NK-92 (cell line): ENCODE measurements at regions not wholly inside any gene's neighbourhood (a gene's known extent, or its start where the extent isn't known, plus 50 kb on each side); places are given as distances from the start of the nearest gene placed in this dataset.
"Not testable (repeated sequence)": the region's sequence is repeated elsewhere in the genome, so short reads cannot be mapped to it uniquely, and the experiment has no call there.

Experiments
- DNase-seq: peaks from one replicate; lab custom pipeline; 2025; ENCODE audit not compliant: unreplicated experiment; lab: John Stamatoyannopoulos, UW

DNA sequence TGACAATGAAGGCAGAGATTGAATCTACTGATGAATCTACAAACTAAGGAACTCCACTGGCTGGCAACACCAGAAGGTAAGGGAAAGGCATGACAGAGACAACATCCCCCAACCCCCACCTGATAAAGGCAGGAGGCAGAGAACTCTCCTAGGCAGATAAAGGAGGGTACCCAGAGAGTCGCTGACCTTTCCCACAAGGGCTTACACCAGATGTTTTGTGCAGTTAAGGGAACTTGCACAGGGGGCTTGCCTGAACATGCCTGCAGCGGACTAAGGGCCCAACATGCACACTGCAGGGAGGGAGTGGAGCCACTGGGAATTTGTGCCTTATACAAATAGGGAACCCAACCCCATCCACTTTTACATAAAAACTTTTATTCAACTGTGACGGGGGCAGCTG lies 1996.9 kb upstream of the RAG2 start:
- no peak for DNase-seq

DNA sequence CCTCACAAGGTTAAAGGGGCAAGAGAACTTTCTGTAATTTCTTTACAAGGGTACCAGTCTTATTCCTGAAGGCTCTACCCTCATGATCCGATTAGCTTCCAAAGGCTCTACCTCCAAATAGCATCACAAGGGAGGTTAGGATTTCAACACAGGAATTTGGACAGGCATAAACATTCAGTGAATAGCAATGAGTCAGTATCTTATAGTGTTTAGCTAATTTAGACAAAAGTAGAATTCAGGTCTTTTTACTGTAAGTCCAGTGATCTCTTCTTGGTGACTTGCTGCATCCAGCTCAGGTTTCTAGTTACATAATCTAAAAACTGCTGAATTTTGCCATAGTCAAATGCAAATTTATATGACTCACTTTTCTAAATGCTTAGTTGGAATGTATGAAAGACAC lies 1995.6 kb upstream of the RAG2 start:
- DNase-seq = no peak

GRCh38 chr11:38582756-38583155 lies 1984.7 kb upstream of the RAG2 start:
- no peak for DNase-seq

GRCh38 chr11:38582151-38582550 lies 1984.1 kb upstream of the RAG2 start:
- DNase-seq = no peak

DNA sequence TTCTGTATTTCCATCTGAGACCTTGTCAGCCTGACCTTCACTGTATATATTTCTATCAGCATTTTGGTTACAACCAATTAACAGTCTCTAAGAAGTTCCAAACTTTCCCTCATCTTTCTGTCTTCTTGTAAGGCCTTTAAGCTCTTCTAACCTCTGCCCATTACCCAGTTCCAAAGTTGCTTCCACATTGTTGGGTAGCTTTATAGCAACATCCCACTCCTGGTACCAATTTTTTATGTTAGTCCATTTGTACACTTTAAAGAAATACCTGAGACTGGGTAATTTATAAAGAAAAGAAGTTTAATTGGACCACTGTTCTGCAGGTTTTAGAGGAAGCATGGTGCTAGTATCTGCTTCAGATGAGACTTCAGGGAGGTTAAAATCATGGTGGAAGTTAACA lies 1979.7 kb upstream of the RAG2 start:
- no peak for DNase-seq

DNA sequence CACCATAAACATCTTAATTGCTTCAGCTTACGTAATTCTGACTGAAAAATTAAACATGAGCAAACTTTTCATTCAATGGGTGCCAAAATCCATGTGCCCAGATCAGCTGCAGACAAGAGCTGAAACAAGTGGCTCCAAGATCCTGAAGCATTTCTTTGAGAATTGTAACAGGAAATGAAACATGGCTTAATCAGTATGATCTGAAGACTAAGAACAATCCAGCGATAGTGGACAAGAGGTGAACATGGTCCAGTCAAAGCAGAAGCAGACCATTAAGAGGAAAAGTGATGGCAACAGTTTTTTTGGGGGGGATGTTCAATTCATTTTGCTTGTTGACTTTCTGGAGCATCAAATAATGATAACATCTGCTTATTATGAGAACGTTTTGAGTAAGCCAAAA lies 1964.5 kb upstream of the RAG2 start:
- DNase-seq = no peak

- no peak for DNase-seq
Observed at GRCh38 chr11:38553148-38553547, 1955.1 kb upstream of the RAG2 start.

GRCh38 chr11:38547462-38547861 lies 1949.4 kb upstream of the RAG2 start:
- DNase-seq = no peak

DNA sequence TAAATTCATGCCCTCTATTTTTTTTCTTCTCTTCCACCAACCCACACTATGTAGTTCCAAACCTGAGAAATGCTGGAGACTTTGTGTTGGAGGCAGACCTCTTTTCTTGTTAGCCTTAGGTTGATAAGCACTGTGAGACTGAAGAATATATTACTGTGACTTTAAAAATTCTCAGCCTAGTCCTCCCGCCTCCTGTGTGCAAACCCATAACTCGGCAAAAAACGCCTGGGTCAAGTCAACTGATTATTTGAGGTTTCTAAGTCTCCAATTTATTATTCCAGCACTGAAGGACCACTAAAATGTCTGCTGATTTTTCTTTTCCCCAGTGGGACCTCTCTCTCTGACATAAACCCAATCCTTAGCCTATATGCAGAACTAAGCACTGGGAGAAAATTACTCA lies 1946.0 kb upstream of the RAG2 start:
- DNase-seq = no peak

GRCh38 chr11:38543311-38543710 lies 1945.3 kb upstream of the RAG2 start:
- DNase-seq = no peak

DNA sequence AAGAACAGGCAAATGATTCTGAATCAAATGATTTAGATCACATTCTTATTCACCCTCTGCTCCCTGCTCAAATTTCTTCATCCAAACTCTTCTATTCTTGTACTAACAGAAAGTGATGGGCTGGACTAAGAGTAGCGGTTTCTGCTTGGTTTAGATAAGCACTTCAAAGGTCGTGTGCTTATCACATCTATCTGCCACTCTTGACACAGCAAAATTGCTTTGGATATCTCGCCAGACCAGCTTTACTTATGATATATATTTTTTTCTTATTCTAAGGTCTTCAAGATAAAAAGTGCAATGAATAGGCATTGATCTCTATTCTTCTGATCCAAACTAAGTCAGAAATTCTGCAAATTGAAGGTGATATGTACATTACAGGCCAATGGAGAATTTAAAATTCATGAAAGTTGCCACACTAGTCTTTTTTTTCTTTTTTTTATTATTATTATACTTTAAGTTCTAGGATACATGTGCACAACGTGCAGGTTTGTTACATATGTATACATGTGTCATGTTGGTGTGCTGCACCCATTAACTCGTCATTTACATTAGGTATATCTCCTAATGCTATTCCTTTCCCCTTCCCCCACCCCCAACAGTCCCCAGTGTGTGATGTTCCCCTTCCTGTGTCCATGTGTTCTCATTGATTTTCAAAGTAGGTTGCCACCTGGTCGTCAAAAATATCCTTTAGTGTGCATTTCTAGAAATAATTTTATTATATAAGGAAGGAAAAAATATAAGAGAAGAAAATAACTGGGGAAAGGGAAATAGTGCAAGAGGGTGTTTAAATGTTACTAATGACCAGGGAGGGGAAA lies 1941.0 kb upstream of the RAG2 start:
- DNase-seq = no peak

DNA sequence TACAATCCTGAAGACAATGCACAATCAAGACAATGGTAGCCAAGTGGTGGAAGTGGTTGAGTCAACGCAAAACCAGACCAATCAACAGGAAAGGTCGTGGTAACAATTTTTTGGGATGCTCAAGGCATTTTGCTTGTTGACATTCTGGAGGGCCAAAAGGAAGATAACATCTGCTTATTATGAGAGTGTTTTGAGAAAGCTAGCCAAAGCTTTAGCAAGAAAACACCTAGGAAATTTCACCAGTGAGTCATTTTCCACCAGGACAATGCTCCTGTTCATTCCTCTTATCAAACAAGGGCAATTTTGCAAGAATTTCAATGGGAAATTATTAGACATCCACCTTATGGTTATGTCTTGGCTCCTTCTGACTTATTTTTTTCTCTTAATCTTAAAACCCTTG lies 1932.2 kb upstream of the RAG2 start:
- no peak for DNase-seq

- DNase-seq = no peak
Observed at GRCh38 chr11:38524945-38525344, 1926.9 kb upstream of the RAG2 start.

- DNase-seq = no peak
Observed at GRCh38 chr11:38517991-38518390, 1920.0 kb upstream of the RAG2 start.

- DNase-seq = not testable (repeated sequence)
Observed at GRCh38 chr11:38512830-38513229, 1914.8 kb upstream of the RAG2 start.

DNA sequence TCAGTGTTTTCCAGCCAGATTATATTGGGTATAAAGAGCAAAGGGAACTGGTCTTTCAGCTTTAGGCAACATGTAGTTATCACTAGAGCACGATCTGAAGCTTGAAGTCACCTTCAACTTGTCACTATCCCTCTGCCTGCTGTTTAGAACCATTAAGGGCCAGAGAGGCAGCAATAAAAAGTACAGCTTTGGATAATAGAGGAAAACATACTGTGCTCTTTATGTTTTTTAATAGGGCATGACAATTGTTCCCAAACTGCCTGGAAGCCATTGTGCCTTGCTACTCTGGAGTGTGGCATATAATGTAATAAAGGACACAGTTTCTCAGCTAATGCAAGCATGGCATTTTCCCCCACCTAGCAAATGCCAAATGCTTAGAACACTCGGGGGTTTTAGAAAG lies 1912.0 kb upstream of the RAG2 start:
- DNase-seq = no peak

DNA sequence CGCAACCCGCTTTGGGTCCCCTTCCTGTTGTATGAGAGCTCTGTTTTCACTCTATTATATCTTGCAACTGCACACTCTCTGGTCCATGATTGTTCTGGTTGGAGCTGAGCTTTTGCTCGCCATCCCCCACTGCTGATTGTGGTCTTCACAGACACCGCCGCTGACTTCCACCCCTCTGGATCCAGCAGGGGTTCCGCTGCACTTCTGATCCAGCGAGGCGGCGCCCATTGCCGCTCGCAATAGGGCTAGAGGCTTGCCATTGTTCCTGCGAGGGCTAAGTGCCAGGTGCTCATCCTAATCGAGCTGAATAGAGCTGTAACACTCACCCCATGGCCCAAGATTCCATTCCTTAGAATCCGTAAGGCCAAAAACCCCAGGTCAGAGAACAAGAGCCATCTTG lies 1905.8 kb upstream of the RAG2 start:
- no peak for DNase-seq

- DNase-seq = no peak
Observed at GRCh38 chr11:38498721-38499120, 1900.7 kb upstream of the RAG2 start.

- DNase-seq = no peak
Observed at GRCh38 chr11:38491986-38492385, 1894.0 kb upstream of the RAG2 start.

GRCh38 chr11:38481391-38481790 lies 1883.4 kb upstream of the RAG2 start:
- no peak for DNase-seq

DNA sequence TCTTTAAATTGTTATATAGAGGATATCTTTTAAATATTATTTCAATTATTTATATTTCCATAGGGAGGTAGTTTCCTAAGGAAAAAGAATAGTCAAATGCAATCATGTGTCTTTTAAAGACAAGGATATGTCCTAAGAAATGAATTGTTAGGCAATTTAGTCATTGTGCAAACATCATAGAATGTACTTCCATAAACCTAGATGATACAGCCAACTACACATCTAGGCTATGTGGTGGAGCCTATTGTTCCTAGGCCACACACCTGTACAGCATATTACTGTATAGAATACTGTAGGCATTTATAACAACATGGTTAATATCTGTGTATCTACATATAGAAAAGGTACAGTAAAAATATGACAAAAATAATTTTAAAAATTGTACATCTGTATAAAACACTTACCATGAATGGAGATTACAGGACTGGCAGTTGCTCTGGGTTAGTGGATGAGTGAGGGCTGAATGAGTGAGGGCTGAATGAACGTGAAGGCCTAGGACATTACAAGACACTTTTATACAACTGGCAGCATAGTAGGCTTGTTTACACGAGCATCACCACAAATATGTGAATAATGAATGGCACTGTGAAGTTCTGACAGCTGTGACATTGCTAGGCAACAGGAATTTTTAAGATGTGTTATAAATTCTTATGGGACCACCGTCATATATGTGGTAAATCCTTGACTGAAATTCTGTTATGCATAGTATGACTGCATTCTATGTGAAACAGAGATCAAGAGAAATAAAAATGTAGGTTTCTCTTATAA lies 1879.0 kb upstream of the RAG2 start:
- DNase-seq = no peak

DNA sequence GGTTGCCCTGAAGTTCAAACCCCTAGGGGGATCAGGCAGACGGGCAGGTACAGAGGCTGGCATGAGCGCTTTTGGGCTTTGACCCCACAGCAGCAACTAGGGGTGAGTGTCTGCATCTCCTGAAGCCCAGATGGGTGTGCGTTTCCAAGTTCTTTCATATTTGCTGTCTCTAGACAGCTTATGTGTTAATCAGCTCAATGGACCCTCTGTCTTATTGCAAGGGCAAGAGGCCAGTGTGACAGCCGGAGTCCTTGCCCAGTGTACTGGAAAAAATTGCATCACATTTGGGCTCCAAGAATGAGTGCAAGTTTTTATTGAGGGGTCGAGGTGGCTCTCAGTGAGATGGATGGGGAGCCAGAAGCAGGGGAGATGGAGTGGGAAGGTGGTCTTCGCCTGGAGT lies 1863.7 kb upstream of the RAG2 start:
- DNase-seq = no peak

DNA sequence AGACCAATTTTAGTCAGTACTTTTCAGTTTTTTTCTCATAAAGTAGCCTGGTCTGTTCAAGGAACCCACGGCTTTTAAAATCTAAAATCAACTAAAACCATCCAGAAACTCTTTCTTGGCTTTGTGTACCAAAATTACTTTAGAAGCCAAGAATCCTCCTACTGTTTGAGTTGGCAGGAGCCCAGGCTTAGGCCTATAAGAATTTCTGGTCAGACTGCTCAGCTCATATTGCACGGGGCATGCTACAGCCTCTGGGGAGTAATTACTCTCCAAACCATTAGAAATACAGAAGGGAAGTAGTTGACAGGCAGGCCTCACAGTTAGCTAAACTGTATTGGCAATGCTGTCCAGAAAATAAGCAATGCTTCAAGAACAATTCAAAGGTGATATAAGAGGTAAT lies 1862.9 kb upstream of the RAG2 start:
- no peak for DNase-seq
